Mononuclear cell (primary cell): ENCODE measurements at regions not wholly inside any gene's neighbourhood (a gene's known extent, or its start where the extent isn't known, plus 50 kb on each side); places are given as distances from the start of the nearest gene placed in this dataset.

Experiments used
- H3K27me3 ChIP-seq: 2 replicates; pipeline ENCODE4 v1.6.0; 2011; ENCODE audit warnings: low read length, control low read depth; ENCODE audit not compliant: insufficient read depth
- H3K4me1 ChIP-seq: 2 replicates; pipeline ENCODE4 v1.5.1; 2011; ENCODE audit warnings: mild to moderate bottlenecking, low read length, control low read depth; ENCODE audit not compliant: insufficient read depth
- H3K4me3 ChIP-seq: 2 replicates; pipeline ENCODE4 v1.5.1; 2011; ENCODE audit warnings: mild to moderate bottlenecking, low read length, moderate library complexity
- H3K9me3 ChIP-seq: 2 replicates; pipeline ENCODE4 v1.5.1; 2011; ENCODE audit warnings: low read depth, mild to moderate bottlenecking, control low read depth, low read length

GRCh38 chr16:17691106-17691898, 220.5 kb upstream of the XYLT1 start:
- Histone ChIP-seq H3K4me1 (no peaks in the 10 kb centered on the region), H3K9me3 (no peaks in the 10 kb centered on the region), H3K27me3 (no peaks in the 10 kb centered on the region), H3K4me3 (no peak overlapping the region)

GRCh38 chr16:17685447-17685846, 214.7 kb upstream of the XYLT1 start:
- no peaks in the 10 kb centered on the region for H3K4me1 ChIP-seq
- no peak overlapping the region for H3K4me3 ChIP-seq
- H3K27me3 ChIP-seq: no peaks in the 10 kb centered on the region
- no peaks in the 10 kb centered on the region for H3K9me3 ChIP-seq

- H3K4me3 ChIP-seq: no peak overlapping the region
- H3K27me3 ChIP-seq: no peaks in the 10 kb centered on the region
- peaks cover 7% of the 10 kb centered on the region for H3K9me3 ChIP-seq
- no peaks in the 10 kb centered on the region for H3K4me1 ChIP-seq
These were observed 212.5 kb upstream of the XYLT1 start for GRCh38 chr16:17683281-17683680.

GRCh38 chr16:17676171-17676570, 205.4 kb upstream of the XYLT1 start:
- Histone ChIP-seq H3K27me3 (no peaks in the 10 kb centered on the region), H3K4me3 (no peak overlapping the region), H3K4me1 (no peaks in the 10 kb centered on the region), H3K9me3 (peaks cover 7% of the 10 kb centered on the region)

- H3K27me3 ChIP-seq: no peaks in the 10 kb centered on the region
These were observed 197.6 kb upstream of the XYLT1 start for GRCh38 chr16:17668386-17668785.

GRCh38 chr16:17666293-17666692, 195.5 kb upstream of the XYLT1 start:
- no peaks in the 10 kb centered on the region for H3K9me3 ChIP-seq
- no peak overlapping the region for H3K4me3 ChIP-seq
- H3K4me1 ChIP-seq: no peaks in the 10 kb centered on the region
- H3K27me3 ChIP-seq: no peaks in the 10 kb centered on the region

More at GRCh38 chr16:17668386-17668785, 197.6 kb upstream of the XYLT1 start:
- no peaks in the 10 kb centered on the region for H3K4me1 ChIP-seq
- no peak overlapping the region for H3K4me3 ChIP-seq
- H3K9me3 ChIP-seq: no peaks in the 10 kb centered on the region

GRCh38 chr16:17658881-17659280, 188.1 kb upstream of the XYLT1 start:
- no peaks in the 10 kb centered on the region for H3K9me3 ChIP-seq
- no peaks in the 10 kb centered on the region for H3K27me3 ChIP-seq
- H3K4me3 ChIP-seq: no peak overlapping the region
- no peaks in the 10 kb centered on the region for H3K4me1 ChIP-seq

GRCh38 chr16:17657045-17657444, 186.3 kb upstream of the XYLT1 start:
- no peaks in the 10 kb centered on the region for H3K27me3 ChIP-seq
- H3K9me3 ChIP-seq: no peaks in the 10 kb centered on the region
- no peaks in the 10 kb centered on the region for H3K4me1 ChIP-seq
- no peak overlapping the region for H3K4me3 ChIP-seq

GRCh38 chr16:17654571-17654970, 183.8 kb upstream of the XYLT1 start:
- Histone ChIP-seq H3K27me3 (no peaks in the 10 kb centered on the region), H3K4me3 (no peak overlapping the region), H3K4me1 (no peaks in the 10 kb centered on the region), H3K9me3 (no peaks in the 10 kb centered on the region)

- Histone ChIP-seq H3K4me3 (no peak overlapping the region), H3K4me1 (no peaks in the 10 kb centered on the region), H3K9me3 (no peaks in the 10 kb centered on the region), H3K27me3 (no peaks in the 10 kb centered on the region)
These were observed 183.4 kb upstream of the XYLT1 start for GRCh38 chr16:17654142-17654541.

- Histone ChIP-seq H3K4me1 (no peaks in the 10 kb centered on the region), H3K9me3 (no peaks in the 10 kb centered on the region), H3K27me3 (no peaks in the 10 kb centered on the region), H3K4me3 (no peak overlapping the region)
These were observed 177.4 kb upstream of the XYLT1 start for GRCh38 chr16:17647879-17648872.

- Histone ChIP-seq H3K4me1 (no peaks in the 10 kb centered on the region), H3K9me3 (no peaks in the 10 kb centered on the region), H3K4me3 (no peak overlapping the region), H3K27me3 (peaks cover 2% of the 10 kb centered on the region)
These were observed 173.2 kb upstream of the XYLT1 start for GRCh38 chr16:17643935-17644334.

- H3K9me3 ChIP-seq: no peaks in the 10 kb centered on the region
- no peaks in the 10 kb centered on the region for H3K4me1 ChIP-seq
- H3K27me3 ChIP-seq: peaks cover 2% of the 10 kb centered on the region
- no peak overlapping the region for H3K4me3 ChIP-seq
These were observed 171.2 kb upstream of the XYLT1 start for GRCh38 chr16:17641990-17642389.

- Histone ChIP-seq H3K9me3 (no peaks in the 10 kb centered on the region), H3K4me1 (no peaks in the 10 kb centered on the region), H3K4me3 (no peak overlapping the region), H3K27me3 (peaks cover 4% of the 10 kb centered on the region)
These were observed 167.4 kb upstream of the XYLT1 start for GRCh38 chr16:17638134-17638533.

GRCh38 chr16:17635183-17635582, 164.4 kb upstream of the XYLT1 start:
- Histone ChIP-seq H3K4me1 (no peaks in the 10 kb centered on the region), H3K27me3 (peaks cover 8% of the 10 kb centered on the region)

More at GRCh38 chr16:17635183-17635582, 164.4 kb upstream of the XYLT1 start:
- no peaks in the 10 kb centered on the region for H3K9me3 ChIP-seq
- no peak overlapping the region for H3K4me3 ChIP-seq
